HG03064 (cell line): ENCODE measurements at regions not wholly inside any gene's neighbourhood (a gene's known extent, or its start where the extent isn't known, plus 50 kb on each side); places are given as distances from the start of the nearest gene placed in this dataset.
"Not testable (repeated sequence)": the region's sequence is repeated elsewhere in the genome, so short reads cannot be mapped to it uniquely, and the experiment has no call there.

ENCODE experiments used
- ATAC-seq: cut with Tn5 transposase; IDR thresholded peaks from one replicate; pipeline ENCODE4 v1.9.1; 2021; ENCODE audit warnings: low read depth; ENCODE audit not compliant: unreplicated experiment

DNA sequence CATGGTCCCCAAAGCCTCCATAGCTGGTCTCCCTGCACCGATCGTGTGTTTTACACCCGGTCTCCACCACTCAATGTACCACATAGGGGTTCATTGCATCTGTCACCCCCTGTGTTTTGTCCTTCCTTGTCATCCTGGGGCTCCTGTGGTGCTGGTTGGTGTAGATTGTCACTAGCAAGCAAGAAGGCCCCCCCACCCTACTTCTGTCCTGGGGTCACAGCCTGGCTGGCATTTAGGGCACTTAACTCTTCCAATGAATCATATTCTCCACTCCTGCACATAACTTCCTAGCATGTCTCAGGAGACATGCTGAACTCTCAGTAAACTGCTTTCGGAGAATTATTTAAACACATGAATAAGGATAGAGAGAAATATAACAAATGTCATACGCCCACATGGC is 161.4 kb downstream of the BCL2L11 start:
- not testable (repeated sequence) for ATAC-seq

DNA sequence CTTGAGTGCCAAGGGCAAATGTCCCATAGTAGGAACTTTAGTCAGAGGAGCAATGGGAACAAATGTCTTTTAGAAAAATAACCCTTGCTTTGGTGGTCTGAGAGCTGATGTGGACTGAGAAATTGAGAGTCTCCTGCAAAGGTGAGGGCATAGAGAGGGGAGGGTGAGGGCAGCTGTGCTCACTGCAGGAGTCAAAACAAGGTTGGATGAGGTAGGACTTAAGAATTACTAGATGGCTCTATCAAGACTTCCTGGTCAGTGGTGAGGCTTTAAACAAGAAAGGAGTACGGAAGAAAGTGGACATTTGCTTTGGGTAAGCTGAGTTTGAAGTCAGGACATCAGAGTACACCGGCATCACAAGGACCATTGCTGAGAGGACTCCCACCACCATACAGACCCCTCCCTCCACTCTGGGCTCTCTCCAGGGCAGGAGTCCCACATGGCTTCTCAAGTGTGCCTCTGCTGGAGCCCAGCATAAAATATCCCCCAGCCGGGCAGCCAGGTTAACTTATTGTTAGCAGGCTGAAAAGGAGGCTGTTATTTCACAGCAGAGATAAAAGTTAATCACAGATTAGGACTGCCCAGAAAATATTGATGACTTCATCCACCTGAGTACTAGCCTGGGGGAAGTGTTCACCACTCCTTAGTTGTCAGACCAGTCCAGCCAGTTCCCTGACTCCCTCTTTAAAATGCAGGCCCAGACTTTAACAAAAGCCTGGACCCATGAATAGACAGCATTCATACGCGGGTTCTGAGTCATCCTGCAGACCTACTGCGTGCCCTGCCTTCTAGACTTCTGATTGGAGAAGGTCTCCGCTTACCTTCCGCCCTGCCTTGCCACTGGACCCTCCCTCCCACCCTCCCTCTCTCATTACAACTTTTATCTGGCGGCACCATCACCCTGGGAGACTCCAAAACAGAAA is 167.2 kb downstream of the BCL2L11 start:
- not testable (repeated sequence) for ATAC-seq

DNA sequence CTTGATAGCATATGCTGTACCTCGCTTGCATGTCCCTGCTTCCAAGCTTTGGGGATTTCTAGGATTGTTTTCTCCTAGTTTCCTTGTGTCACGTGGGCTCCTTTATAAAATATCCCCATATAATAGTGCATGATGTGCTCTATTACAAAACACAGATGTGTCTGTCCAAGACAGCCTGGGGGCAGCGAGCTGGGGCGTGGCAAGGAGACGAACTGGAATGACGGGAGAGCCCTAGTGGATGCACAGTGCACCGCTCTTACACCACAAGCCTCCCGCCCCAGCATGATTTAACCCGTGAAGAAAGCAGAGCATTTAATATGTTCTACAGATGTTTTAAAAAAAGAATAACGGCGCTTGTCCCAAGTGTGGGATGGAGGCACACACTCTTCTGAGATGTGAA is 169.7 kb downstream of the BCL2L11 start:
- not testable (repeated sequence) for ATAC-seq

DNA sequence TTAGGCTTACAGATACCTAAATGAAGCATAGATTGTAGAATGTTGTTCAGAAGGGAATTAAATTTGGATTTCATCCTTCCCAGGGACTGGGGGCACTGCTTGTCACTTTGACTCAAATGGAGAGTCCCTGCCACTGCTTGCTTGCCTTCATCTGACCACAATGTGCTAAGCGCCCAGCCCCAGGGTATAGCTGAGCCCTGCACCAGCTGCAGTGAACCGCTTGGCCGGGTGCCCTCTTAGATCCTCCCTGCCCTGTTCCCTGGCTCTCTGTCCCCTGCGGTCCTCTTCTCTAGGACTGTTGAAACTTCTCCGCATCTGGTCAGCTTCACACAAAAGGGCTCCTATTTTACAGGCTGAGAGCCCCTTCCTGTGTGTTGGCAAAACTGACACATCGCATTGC is 170.9 kb downstream of the BCL2L11 start:
- not testable (repeated sequence) for ATAC-seq

DNA sequence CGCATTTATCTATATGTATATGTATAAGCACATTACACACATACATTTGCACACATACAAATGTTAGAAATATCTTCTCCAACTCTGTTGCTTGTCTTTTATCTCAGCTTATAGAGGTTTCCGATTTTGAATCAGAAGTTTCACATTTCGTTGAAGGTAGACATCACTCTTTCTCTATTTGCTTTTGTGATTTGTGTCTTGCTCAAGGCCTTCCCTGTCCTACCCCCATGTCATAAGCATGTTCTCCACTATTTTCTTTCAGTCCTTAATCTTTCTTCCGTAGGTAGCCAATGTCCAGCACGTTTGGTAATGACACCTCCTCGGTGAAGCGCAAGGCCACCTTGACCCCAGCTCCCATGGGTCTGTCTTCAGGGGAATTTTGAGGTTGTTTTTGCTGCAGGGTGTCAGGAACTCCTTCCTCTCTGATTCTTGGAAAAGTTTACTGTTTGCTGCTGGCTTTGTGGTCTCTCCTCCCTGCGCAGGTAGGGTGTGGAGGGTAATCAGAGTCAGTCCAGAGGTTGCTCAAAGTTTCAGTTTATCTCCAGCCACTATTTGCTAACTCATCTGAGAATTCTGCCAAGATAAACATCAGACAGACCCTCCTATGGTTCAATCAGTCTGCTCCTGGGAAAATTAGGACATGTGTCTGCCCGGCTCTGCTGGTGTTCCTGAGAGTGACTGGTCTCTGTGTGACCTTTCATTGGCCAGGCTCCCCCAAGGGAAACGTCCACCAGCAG is 171.7 kb downstream of the BCL2L11 start:
- not testable (repeated sequence) for ATAC-seq

DNA sequence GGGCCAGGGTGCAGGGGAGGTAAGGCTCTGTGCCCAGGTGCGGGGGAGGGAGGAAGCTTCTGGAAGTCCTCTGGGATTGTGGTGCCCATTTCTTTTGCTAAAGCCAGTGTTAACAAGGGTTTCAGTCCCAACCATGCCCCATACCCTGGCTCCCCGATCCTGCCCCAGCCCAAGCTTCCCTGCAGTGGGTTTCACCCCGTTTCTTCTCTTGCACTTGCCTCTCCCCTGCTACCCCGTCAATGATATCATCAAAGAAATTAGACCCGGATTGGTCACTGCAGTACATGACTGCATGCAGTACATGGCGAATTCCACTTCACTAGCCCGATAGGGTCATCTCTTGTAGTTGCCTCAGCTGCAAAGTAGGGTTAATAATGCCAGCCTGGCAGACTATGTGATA is 174.0 kb downstream of the BCL2L11 start:
- ATAC-seq: not testable (repeated sequence)

DNA sequence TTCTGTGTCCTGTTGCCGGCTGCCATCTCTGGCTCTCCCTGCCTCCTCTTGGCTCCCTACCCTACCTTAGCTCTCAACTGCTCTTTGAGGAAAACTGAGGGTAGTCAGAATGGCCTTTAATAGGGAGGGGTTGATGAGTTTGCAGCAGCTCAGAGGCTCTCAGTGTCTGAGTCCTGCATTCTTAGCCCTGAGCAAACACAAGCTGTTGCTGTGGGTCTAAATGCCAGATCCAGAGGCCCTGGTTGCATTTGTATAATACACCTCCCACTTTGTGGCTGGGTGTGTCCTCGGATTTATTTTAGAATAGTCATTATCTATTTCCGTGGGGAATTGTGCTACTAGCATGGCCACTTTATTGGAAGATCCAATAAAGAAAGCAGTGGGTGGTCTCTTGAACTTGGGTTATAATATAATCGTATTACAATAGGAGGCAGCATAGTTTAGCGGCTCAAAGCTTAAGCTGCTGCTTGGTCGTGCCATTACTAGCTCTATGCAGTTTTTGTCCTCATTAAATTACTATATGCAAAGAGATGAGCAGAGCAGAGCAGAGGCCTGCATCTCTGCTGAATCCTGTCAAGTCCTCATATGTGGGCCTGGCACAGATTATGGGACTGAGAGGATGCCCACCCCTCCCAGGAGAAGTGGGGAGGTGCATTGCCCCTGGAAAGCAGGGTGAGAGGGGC is 175.5 kb downstream of the BCL2L11 start:
- not testable (repeated sequence) for ATAC-seq

DNA sequence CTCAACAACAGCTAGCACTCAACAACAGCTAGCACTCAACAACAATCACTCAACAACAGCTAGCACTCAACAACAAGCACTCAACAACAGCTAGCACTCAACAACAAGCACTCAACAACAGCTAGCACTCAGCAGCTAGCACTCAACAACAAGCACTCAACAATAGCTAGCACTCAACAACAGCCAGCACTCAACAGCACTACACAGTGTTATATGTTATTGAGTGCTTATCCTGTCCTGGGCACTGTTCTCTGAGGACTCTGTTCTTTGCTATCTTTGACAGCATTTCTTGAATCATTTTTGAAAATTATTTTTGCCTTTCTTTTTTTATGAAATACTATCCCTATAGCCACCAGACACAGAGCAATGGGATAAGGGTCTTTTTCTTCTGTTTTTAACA is 176.4 kb downstream of the BCL2L11 start:
- not testable (repeated sequence) for ATAC-seq

DNA sequence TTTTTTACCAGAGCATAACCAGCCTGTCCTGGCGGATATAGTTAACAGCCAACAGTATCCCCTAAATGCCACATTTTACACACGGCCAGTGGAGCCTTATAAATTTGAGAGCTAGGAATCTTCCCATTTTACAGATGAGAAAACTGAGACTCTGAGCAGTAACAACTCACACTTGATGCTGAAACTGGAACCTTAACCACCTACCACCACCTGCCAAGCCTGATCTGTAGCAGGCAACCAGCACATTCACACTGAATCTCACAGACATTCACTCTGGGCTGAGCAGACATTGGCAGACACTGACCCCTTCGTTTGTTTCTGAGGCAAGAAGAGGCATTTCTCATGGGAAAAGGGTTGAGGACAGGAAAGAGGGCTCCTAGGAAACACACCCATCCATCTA is 178.2 kb downstream of the BCL2L11 start:
- not testable (repeated sequence) for ATAC-seq

DNA sequence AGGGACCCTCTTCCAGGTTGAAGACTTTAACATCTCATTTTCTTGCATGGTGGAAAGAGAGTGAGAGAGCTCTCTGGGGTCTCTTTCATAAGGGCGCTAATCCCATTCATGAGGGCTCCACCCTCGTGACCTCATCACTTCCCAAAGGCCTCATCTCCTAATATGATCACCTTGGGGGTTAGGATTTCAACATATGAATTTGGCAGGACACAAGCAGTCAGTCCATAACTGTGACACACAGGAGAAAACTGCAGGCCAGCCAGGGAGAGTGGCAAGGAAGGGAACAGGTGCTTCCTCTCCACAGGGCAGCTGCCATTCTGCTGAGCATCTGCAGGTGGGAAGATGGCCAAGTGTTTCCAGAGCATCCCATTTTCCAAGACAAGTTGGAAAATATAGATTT is 178.9 kb downstream of the BCL2L11 start:
- not testable (repeated sequence) for ATAC-seq

DNA sequence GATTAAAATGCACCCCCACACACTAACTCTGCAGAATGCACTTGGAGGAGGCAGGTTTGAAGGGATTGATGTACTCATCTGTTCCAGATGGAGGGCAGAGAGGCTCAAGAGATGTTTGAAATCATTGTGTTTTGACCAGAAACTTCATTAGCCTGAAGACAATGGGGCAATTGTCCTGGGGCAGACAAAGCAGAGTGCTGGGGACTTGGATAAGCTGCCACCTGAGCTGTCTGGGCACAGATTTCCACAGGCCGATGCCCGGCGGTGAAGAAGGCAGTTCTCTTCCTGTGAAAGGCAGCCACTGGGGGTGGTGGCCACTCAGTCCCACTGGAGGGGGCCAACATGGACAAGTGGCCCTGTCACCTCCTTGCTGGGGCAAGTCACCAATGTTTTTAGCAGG is 181.0 kb downstream of the BCL2L11 start:
- ATAC-seq: not testable (repeated sequence)

DNA sequence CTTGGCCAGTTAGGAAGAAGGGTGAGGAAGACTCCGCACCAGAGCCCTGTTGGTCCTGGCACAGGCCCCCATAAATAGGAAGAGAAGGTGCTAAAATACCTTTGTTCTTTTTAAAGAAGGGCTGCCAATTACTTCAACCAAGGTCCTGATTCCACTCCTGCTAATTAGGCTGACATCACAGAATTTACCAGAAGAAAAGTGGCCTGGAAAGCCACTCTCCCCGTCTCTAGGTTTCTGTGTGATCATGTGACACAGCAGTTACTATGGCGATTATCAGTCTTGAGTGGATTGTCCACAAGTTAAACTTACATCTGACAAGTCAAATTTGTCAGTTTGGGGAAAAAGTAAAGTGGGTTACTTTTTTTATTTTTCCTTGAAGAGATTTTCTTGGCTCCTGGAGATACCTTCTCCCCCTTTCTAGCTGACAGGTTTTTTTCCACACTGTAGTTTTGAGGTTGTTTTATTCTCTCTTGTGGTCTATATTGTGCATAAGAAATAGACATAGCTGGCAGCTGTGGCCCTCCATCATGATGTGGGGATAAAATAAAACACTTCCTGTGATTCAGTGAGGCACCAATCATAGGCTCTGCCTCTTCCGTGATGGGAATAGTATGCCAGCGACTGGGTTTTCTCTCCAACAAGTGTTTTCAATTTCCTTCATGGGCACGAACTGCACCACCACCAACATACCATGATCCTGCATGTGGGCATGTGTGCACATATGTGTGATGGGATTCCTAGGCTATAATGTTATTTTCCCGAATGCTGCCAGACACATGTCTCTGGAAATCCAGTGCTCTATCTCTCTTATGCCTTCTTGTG is 181.9 kb downstream of the BCL2L11 start:
- not testable (repeated sequence) for ATAC-seq

DNA sequence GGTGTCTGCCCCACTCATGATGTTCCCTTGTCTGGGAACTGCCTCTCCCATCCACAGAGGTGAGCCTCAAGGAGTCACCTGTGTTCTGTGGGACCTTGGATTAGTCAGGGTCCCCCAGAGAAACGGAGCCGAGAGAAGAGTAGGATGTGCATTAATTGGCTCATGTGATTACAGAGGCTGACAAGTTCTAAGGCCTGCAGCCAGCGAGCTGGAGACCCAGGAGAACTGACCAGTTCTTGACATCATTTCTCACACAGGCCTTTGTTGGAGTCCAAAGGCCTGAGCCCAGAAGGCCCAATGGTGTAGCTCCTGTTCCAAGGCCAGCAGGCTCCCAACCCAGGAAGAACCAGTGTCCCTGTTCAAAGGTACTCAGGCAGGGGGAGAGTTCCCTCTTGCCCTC is 186.6 kb downstream of the BCL2L11 start:
- not testable (repeated sequence) for ATAC-seq

DNA sequence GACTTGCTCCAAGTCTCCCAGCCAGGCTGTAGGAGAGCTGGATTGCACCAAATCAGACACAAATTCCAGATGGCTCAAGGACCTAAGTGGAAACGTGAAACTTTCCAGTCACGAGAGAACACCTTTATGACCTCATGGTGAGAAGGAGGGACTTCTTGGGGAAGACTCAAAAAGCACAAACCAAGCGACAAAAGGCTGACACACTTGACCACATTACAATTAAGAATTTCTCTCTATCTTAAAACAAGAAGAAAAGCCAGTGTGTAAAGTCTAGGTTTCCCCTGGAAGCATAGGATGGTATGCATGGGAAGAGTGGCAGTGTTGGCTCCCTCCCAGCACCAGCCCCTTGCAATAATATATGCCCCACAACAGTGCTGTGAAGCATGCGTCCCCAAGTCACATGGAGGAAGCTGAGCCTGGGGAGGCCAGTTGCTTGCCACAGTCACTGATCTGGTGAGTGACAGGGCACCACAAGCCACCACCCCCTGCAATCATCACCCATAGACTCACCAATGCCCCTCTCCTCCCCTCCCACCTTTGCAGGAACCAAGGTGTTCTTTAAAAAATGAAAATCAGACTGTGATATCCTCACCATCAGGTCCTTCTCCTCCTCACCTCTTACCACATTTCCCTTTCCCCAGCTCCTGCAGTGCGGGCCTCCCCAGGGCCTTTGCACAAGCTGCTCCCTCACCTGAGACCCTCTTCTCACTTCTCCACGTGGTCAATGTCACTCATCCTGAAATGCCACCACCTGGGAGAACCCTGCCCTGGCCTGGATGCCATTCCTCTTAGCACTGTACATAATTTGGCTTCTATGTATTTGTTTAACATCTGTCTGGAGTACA is 188.7 kb downstream of the BCL2L11 start:
- not testable (repeated sequence) for ATAC-seq

DNA sequence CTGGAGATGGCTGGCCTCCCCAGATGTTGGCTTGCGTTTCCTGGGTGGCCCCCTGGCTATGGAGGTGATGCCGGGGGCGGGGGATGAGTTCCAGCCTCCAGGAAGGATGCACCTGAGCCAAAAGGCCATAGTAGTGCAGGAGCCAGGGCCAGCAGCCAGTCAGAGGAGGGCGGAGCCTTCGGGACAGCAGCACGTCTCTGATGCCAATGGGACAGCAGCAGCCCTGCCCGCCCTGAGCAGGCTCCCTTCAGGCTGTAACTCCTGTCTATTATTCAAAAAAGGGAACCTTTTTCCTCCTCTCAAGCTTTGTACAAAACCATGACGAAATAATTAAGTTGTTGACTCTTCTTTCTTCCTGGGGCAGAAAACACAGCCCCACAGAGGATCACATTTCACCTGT is 189.7 kb downstream of the BCL2L11 start:
- not testable (repeated sequence) for ATAC-seq

DNA sequence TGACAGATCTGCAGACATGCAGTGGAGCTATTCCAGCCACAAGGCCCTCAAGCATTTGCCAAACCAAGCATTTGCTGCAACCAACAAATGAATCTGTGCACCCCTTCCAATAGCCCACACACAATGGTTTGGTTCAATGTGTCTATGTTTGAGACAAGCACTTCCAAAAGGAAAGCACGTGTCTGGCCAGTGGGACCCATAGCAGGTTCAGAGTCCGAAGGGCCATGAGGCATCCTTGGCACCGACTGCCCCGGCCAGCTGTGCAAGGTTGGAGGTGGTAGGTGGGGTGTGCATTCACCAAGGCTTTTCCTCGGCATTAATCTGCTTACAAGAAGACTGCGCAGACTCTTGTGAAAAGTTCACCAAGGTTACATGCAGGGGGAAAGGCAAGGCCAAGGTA is 190.9 kb downstream of the BCL2L11 start:
- not testable (repeated sequence) for ATAC-seq

DNA sequence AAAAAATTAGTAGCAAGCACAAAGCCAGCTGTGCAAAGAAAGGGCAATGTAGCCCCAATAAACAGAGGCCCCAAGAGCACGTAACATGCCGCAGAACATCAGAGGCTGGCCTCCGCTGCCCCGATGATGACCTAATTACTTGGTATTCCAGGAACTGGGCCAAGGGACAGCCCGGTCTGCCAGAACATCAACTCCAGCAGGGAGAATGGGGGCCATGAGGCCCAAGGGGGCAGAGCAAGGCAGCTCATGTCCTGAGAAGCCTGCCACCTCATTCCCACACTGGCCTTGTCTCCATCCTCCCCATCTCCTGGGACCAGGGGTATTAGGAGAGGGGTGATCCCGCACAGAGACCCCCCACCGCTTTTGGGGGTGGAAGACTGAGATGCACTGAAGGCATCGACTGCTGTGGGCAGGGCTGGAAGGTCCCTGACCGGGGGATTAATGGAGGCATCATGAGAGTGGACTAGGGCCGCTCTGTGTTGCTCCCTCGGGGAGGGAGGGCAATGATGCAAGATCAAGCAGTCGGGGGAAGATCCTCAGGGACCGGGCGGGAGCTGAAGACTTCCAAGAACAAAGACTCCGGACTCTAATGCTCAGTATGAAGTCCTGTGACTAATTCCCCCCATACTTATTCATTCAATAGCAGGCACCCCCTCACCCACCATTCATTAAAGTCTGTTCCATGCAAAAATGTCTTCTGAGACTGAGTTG is 192.3 kb downstream of the BCL2L11 start:
- ATAC-seq: not testable (repeated sequence)

DNA sequence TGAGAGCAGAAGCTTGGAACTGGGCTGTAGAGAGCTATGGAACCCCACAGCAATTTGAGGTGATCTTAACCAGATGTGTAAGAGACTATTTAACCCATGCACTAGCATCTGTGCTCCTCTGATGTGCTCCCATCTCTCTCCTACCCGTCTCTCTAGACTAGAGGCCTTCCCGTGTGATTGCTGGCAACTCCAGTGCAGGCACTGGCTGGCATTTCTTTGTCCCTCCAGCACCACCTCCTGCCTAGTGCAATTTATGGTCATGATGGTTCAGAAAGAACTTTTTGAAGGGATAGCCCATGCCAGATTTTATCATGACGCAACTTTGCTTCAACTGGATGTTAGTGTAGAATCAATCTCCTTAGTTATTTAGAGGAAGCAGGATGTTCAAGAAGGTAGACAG is 193.0 kb downstream of the BCL2L11 start:
- ATAC-seq: not testable (repeated sequence)
